Loucy (cell line): ENCODE measurements at regions not wholly inside any gene's neighbourhood (a gene's known extent, or its start where the extent isn't known, plus 50 kb on each side); places are given as distances from the start of the nearest gene placed in this dataset.
"Not testable (repeated sequence)": the region's sequence is repeated elsewhere in the genome, so short reads cannot be mapped to it uniquely, and the experiment has no call there.

Experiments used
- CTCF ChIP-seq: fragments of 200-600 bp; sonication (generic); conservative IDR thresholded peaks from 2 replicates; pipeline ENCODE4 v1.5.1; 2014; ENCODE audit warnings: mild to moderate bottlenecking, antibody characterized with exemption, low read length
- EZH2phosphoT487 ChIP-seq: fragments of 200-600 bp; IDR thresholded peaks from 2 replicates; pipeline ENCODE4 v1.6.1; 2018; ENCODE audit warnings: antibody characterized with exemption, mild to moderate bottlenecking, moderate library complexity, borderline replicate concordance

GRCh38 chr7:32565-33280 is 159.6 kb upstream of the FAM20C start:
- TF ChIP-seq CTCF, EZH2phosphoT487: not testable (repeated sequence)
